ENCODE measurements at regions not wholly inside any gene's neighbourhood (a gene's known extent, or its start where the extent isn't known, plus 50 kb on each side); places are given as distances from the start of the nearest gene placed in this dataset.

- H3K4me3 ChIP-seq (ENCODE audit: low read depth, low read length): no peak overlapping the region
- TF ChIP-seq CTCF (IDR thresholded peaks at IDR 0.05; ENCODE audit: borderline replicate concordance, insufficient read depth, low read depth, low read length): no peak
Measured at GRCh38 chr22:49349841-49350381, 477.8 kb downstream of the BRD1 start.

- no peak for TF ChIP-seq CTCF (IDR thresholded peaks at IDR 0.05; ENCODE audit: borderline replicate concordance, insufficient read depth, low read depth, low read length)
Measured at GRCh38 chr22:49349181-49349835, 478.4 kb downstream of the BRD1 start.

GRCh38 chr22:49348631-49349030 is 479.0 kb downstream of the BRD1 start:
- no peak overlapping the region for H3K4me3 ChIP-seq (ENCODE audit: low read depth, low read length)
- no peak for TF ChIP-seq CTCF (IDR thresholded peaks at IDR 0.05; ENCODE audit: borderline replicate concordance, insufficient read depth, low read depth, low read length)

More at GRCh38 chr22:49349181-49349835, 478.4 kb downstream of the BRD1 start:
- H3K4me3 ChIP-seq (ENCODE audit: low read depth, low read length): no peak overlapping the region

DNA sequence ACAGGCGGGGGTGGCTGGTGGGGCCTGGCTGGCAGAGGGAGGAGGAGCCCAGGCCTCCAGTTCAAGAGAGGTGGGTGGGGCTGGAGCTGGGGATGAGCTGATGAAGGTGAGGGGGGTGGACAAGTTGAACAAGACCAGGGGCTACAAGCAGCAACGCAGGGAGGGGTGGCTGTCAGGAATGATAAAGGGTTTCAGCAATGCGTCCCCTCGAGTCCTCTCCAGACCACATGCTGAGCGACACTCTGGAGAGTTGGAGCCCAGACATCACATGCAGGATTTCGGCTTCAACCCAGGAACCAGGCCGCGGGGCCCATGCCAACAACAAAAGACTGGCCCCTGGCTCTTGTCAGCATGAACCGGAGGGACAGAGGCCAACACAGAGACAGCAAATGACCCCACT is 480.3 kb downstream of the BRD1 start:
- no peak overlapping the region for H3K4me3 ChIP-seq (ENCODE audit: low read depth, low read length)
- TF ChIP-seq CTCF (IDR thresholded peaks at IDR 0.05; ENCODE audit: borderline replicate concordance, insufficient read depth, low read depth, low read length): no peak

GRCh38 chr22:49345896-49346295 is 481.8 kb downstream of the BRD1 start:
- TF ChIP-seq CTCF (IDR thresholded peaks at IDR 0.05; ENCODE audit: borderline replicate concordance, insufficient read depth, low read depth, low read length): no peak
- H3K4me3 ChIP-seq (ENCODE audit: low read depth, low read length): no peak overlapping the region

GRCh38 chr22:49344656-49345055 is 483.0 kb downstream of the BRD1 start:
- H3K4me3 ChIP-seq (ENCODE audit: low read depth, low read length): no peak overlapping the region
- no peak for TF ChIP-seq CTCF (IDR thresholded peaks at IDR 0.05; ENCODE audit: borderline replicate concordance, insufficient read depth, low read depth, low read length)

DNA sequence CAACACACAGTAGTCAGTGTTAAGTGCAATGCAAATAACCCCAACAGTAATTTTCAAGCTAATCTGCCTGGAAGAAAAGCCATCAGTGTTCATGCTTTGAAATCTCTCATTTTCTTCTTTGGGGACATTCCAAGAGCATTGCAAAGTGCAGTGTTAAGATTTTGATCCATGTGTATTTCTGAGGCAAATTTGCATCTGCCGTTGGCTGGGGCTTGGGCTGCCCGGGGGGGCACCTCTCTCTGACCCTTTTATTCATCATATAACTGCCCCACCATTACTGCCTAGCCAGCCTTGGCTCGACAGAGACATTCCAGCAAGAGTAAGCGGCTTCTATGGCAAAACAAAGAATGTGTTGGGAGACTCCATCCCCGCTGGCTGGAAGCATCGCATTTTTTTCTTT is 483.5 kb downstream of the BRD1 start:
- TF ChIP-seq CTCF (IDR thresholded peaks at IDR 0.05; ENCODE audit: borderline replicate concordance, insufficient read depth, low read depth, low read length): no peak
- no peak overlapping the region for H3K4me3 ChIP-seq (ENCODE audit: low read depth, low read length)
